ENCODE measurements at regions not wholly inside any gene's neighbourhood (a gene's known extent, or its start where the extent isn't known, plus 50 kb on each side); places are given as distances from the start of the nearest gene placed in this dataset.

DNA sequence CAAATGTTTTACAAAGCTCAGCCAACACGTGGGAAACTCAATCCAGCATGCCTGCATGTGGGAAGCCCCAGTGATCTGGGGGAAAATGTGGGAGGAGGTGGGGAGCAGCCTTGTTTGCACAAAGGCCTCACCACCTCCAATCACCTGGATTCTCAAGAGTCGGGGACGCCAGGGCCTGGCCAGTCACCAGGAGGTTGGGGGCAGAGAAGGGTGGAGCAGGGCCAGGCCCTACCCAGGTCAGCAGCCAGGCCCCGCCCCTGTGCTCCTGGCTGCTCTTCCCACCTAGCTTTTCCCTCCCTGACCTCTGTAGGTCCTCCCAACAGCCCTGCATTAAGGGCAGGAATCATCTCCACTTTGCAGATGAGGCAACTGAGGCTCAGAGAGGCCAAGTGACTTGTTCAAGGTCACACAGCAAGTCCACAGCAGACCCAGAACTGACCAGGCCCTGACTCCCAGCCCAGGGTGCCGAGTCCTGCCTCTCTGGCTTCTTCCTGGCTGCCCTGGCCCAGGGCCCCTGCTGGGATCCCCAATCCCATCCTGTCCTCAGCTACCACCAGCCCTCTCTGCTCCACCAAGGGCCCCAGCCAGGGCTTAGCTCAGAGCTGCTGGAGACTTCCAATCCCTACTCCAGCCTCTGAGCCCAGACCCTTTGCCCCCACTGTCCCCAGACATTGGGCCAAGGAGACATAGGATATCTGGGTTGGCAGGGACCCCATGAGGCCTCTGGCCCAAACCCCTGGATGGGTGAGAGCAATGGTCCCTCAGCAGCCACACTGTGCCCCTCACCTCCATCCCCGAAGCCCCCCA is 508.6 kb downstream of the PTPRU start:
- DNase-seq (ENCODE audit: low spot score), result no peak

DNA sequence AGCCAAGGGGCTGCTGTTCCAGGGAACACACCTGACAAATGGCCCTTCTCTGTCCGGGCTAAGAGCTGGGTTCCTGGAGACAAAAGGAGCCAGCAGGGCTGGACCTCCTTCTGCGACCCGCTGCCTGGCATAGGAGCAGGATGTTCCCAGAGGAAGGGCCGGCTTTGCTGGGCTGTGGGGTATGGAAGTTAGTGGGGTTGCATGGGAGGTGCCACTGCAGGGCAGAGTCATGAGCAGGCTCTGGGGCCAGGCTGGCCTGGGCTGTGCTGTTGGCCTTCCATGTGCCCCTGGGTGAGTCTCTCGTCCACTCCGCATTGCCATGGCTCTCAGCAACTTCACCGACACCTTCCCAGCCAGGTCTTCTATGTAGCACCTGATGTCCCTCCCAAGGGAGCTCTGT is 507.6 kb downstream of the PTPRU start:
- DNase-seq (ENCODE audit: low spot score), result no peak

DNA sequence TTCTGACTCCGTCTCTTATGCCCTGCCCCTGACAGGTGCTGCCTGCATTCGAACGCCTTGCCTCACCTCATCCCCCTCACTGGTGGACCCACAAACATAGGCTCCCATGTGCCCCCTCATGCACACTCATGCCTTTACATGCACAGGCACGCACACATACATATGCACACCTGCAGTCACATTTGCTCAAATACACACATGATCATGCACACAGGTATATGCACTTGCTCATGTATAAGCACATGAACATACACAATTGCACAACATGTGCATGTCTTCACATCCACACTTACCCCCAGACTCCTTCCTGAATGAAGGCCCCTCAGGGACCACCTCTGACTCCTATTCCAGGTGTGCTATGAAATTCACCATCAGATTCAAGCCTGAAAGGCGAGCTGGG is 506.9 kb downstream of the PTPRU start:
- no peak for DNase-seq (ENCODE audit: low spot score)

DNA sequence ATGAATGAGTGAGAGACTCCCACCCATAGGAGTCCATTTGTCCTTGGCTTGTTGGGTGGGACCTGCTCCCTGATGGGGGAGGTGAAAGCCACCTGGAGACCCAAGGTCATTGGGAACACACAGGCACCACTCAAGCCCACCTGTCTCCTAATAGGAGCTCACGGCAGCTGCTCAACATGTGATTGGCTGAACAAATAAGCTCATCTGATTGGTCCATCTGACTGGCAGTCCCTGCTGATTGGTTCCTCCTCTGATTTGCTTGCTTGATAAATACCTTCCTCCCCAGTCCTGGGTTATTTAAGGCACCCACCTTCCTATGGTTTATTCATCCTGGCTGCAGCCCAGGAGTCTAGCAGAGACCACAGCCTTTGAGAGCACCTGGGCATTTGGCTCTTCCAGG is 502.9 kb downstream of the PTPRU start:
- no peak for DNase-seq (ENCODE audit: low spot score)

DNA sequence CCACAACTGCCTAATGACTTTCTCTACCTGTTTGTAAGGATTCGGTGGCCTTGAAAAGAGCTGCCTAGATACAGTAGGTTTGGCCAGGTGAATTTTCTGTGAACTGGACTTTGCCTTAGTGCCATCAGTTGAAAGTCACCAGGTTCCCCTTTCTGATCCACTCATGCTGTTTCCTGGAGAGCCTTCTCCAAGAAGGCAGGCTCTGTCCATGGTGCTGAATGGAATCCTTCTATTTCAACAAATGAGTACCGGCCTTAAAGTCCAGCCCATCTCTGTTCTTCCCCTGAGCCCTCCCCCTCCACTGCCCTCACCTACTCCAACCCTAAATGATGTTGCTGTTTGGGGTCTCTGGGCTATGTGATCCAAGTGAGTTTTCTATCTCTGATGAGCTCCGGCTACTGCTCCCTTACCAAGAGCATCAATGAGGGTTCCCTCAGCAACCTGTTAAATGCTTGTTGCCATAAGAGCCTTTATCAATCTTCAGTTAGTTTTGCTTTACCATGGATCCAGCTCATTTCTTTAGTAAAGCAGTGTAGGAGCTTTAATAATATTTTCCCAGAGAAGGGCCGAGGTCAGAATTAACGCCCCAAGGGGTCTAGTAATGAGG is 500.4 kb downstream of the PTPRU start:
- DNase-seq (ENCODE audit: low spot score), result peak; percentile 59

DNA sequence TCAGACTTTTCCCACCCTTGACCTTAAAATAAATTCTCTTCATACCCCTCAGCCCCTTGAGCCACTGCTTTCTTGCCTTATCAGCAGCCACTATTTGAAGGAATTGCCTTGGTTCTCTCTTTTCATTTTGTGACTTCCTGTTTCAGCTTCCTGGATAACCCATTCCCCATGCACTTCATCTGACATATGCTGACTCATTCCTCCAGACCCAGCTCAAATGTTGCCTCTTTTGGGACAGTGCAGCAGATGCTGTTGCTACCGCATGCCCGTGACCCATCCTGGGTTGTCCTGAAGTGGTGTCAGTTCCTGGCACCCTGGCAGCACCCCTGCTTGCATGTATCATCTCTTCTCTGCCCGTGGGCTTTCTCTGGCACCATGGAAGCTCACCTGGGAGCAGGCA is 496.1 kb downstream of the PTPRU start:
- no peak for DNase-seq (ENCODE audit: low spot score)

DNA sequence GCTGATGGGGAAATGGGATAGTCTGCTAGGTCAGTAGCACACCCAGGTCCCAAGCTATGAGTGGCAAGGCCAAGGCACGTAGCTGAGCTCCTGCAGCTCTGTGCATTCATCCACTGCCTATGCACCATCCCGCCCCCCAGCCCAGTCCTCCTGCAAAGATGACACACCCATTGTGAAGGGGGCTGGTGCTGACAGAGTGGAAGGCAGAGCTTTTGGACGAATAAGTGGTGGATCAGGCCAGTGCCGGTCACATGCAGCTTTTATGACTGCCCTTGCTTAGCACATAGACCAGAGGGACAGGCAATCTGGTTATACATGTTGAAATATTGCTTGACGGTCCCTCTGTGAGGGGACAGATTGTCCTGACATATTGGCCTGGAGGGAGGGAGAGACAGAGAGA is 494.3 kb downstream of the PTPRU start:
- no peak for DNase-seq (ENCODE audit: low spot score)

DNA sequence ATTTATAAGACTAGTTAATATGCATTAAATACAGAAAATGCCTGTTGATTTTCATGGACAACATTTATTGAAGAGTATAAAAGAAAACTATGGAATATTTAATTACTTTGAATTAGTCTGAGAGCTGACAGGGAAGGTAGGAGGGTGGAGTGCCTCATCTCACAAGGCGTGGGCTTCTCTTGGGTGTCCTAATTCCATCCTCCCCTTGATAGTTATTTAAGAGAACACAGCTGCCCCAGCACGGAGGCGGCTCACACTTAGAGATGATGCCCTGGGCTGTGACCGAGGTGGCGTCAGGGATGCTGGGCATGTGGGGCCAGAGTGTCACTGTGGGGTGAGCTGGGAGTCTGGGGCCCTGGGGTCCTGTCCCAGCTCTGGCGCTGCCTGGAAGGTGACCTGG is 493.0 kb downstream of the PTPRU start:
- no peak for DNase-seq (ENCODE audit: low spot score)

DNA sequence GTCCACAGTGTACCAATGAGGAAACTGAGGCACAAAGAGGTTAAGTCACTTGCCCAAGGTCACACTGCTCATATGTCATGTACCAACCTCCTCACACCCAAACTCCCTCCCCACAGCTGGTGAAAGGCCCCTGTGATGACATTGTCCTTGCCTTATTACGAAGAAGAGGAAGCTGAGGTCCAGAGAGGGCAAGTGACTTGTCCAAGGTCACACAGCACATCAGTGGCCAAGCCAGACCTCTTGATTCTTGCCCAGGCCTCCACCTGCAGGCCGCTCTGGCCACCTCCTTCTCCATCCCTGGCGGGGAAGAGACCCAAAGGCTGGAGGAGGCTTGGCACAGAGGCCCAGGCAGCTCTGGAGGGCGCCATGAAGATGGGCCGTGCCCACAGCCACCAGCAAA is 492.4 kb downstream of the PTPRU start:
- no peak for DNase-seq (ENCODE audit: low spot score)

DNA sequence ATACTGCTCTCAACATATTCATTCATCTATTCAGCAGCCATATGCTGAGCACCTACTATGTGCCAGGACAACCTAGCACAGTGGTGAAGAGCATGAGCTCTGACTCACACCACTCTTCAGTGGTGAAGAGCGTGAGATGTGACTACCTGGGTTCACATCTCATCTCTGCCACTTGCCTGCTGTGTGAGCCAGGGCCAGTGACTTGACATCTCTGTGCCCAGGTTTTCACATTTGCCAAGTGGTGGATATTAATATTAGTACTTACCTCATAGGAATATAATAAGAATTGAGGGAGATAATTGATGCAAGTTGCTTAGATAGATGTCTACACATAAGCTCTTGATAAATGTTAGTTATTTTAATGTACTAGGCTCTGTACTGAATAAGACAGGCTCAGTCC is 488.9 kb downstream of the PTPRU start:
- no peak for DNase-seq (ENCODE audit: low spot score)

DNA sequence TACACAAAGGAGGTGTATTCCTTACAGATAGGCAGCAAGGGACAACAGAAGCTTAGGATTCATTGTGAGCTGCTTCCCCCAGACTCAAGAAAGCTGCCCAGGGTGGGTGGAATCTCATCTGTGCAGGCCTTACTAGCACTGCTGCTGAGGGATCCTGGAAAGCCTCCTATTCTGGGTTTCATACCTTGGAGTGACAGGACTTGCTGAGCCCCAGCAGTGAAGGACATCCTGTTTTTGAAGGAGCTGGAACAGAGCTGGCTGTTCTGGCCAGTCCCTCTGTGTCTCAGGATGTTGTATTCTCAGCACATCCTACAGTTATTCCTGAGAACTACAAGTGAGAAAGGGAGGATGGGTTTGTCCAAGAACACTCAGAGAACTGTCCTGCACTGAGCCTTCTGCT is 486.3 kb downstream of the PTPRU start:
- DNase-seq (ENCODE audit: low spot score), result no peak

DNA sequence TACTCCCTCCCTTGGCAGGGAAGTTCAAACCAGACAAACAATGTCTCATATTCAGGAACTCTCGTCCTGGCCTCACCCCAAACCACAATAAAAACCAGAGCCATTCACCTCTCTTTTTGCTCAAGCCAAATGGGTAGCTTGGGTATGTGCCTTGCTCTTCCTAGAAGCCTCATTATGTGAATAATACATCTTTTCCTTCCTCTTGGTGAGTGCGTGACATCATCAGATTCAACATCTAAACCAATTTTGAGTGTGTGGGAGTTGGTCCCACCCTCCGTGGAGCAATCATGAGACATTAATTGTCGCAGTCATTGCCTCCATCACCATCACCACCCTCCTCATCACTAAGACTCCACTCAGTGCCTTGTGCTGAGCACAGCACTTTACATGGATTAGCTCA is 482.9 kb downstream of the PTPRU start:
- DNase-seq (ENCODE audit: low spot score), result peak; percentile 54

DNA sequence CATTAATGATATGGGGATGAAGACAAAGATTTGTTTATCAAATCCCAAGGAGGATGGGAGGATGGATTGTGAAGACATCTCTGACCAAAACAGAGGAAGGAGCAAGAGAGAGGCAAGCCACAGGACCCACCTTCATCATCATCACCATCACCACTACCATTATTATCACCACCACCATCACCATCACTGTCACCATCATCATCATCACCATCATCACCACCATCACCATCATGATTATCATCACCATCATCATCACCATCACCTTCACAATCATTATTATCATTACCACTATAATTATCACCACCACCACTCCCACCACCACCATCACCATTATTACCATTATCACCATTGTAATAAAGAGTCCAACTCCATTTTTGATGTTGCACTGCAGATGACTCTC is 482.5 kb downstream of the PTPRU start:
- no peak for DNase-seq (ENCODE audit: low spot score)

DNA sequence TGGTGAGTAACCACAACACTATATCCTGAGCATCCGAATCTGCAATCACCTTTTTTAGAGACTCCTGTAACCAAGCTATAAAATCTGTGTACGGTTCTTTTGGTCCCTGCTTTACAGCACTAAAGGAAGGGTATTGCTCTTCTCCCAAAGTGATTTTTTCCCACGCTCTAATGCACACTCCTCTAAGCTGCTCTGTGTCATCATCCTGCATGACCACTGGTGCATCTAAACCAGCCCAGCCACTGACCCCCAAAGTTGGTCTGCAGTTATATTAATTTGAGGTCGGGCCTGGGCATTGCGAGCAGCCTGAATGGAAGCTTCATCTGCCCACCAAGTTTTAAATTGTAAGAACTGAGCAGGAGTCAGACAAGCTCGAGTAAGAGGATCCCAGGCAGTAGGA is 480.0 kb downstream of the PTPRU start:
- no peak for DNase-seq (ENCODE audit: low spot score)

DNA sequence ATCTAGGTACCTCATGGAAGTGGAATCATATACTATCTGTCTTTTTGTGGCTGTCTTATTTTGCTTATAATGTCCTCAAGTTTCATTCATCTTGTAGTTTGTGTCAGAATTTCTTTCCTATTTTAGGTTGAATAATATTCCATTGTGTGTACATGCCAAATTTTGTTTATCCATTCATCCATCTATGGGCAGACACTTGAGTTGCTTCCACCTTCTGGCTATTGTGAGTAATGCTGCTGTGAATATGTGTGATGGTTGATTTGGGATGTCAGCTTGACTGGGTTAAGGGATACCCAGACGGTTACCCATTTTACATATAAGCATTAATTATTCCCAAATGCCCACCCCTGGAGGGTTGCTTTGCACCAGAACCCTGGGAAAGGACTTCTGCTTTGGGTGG is 477.5 kb downstream of the PTPRU start:
- DNase-seq (ENCODE audit: low spot score), result no peak

DNA sequence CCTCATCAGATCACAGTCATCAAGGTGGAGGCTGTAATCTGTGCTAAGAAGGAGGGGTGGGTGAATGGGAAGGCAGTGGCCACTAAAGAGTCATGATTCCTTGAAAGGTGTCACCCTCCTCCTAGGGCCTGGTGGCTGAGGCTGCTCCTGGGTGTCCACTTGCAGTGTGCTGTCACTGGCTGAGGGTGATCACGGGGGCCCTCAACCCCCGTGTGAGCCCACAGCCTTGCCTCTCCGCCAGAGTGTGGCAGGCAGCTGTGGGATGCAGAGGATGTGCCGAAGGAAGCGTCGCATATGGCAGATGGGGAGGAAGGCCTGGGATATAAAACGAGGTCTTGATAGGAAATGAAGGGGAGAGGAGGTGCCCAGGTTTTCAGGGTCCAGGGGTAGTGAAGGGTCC is 476.5 kb downstream of the PTPRU start:
- no peak for DNase-seq (ENCODE audit: low spot score)

DNA sequence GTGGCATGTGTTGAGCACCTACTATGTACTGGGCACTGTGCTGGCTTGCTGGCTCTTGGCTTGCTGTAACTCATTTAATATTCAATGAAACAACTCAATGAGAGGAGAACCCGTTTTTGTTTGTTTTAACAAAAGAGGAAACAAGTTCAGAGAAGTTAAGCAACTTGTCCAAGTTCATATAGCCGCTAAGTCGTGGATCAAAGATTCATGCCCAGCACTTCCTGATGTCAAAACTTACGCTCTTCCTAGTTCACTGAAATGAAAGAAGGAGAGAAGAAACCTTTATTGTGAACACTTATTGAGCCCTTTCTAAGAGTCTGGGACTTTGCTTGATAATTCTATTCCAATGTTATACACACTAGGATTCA is 475.9 kb downstream of the PTPRU start:
- DNase-seq (ENCODE audit: low spot score), result no peak

DNA sequence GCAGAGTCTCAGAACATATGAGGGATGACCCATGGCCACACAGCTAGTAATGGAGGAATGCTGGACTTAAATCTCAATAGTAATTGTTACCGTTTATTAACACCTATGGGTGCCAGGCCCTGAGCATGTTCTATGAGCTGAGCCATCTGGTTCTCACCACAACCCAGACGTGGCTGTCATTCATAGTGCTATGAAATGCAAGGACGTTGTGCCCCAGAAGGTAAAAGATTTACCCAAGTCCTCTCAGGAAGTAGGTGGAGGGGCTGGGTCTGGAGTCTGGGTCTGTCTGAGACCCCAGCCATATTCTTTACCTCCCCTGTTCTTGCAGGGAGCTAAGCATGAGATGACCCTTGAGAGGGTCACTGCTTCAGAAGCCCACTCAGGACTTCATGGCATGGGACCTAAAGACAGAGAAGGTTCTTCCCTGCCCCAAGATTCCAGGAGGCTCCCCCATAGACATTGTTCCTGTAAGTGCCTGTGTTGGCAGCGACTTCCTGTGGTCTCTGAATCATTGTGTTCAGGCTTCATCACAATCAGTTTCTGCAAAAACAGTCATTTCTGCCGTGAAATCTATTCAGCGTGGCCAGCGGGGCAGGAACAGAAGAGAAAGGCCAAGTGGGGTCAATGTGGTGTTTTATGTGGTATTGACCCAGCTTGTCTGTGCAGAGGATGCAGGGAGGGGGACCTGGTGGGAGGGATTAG is 475.4 kb downstream of the PTPRU start:
- peak; percentile 84 for DNase-seq (ENCODE audit: low spot score)

DNA sequence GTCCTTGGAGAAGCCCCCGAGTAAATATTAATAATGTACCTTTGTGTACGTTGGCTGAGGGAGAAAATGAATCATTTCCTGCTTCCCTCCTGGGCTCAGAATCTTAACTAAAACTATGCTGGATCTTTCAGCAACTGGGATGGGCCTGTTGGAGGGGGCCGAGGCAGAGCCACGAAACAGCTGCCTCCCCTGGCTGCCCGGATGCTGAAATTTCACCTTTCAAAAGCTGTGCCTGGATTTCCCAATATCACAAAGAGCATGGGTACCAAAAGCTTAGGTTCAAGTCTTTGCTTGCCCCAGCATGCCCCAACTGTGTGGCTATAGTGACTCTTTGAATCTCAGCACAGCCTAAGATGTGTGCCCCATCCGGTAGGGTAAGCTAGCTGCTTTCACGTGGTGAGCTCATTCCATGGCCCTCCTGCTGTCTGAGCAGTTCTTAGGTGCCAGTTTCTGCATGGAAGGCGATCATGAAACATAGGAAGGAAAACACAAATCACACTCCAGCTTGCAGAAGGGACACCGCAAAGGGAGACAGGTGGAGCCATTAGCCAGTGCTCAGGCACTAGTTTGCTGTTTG is 473.5 kb downstream of the PTPRU start:
- DNase-seq (ENCODE audit: low spot score), result peak; percentile 45

DNA sequence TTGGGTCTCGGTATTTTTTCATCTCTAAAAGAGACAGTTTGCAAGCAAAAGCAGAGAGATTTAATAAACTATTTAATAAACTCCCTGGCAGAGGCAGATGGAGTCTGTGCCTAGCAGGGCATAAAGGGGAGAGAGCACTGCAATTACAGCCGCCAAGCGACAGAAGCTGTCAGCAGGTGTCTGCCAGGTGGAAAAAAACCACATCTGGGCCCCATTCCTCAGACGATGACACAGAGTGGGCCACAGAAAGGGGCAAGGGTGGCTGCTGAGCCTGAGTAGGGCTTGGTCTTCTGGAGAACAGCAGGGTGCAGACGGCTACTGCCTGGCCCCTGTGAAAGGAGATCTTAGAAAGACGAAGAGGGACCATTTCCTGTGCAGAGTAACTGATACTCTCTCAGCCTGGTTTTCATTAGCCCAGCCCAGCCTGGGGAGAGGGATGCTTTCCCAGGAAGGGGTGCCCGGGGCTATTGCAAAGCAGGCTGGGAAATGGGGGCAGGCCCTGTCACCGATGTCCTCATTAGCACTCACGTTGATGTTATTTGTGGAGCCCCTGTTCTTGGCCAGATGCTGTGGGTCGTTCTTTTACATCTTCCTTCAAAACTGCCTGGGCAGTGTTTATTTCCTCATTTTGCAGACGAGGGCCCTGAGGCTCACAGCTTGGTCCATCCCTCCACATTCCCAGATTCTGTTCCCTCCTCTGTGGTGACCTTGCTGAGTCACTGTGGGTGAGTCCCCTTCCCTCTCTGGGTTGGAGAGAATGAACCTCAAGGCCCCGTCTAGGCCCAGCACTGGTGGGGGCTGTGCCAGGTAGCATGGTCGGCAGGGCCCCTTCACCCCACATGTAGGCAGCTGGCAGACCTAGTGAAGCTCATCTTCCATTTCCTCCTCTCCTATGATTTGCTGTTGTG is 472.7 kb downstream of the PTPRU start:
- peak; percentile 61 for DNase-seq (ENCODE audit: low spot score)

DNA sequence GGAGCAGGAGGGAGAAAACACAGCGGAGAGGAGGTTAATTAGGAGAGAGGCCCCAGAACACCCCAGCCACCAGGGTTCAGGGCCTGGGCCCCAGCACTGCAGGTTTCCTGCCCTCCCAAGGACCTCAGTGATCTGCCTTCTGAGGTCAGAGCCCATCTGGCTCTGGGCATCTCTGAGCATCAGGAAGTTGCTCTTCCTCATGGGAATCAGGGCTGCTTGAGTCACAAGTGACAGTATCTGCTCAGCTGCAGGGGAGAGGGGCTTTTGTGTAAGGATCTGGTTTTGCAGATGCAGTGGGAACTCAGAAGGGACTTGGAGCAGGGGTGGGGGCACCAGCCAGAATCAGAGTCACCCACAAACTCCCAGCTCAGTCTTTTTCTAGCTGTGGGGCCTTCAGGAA is 472.1 kb downstream of the PTPRU start:
- DNase-seq (ENCODE audit: low spot score), result peak; percentile 23

DNA sequence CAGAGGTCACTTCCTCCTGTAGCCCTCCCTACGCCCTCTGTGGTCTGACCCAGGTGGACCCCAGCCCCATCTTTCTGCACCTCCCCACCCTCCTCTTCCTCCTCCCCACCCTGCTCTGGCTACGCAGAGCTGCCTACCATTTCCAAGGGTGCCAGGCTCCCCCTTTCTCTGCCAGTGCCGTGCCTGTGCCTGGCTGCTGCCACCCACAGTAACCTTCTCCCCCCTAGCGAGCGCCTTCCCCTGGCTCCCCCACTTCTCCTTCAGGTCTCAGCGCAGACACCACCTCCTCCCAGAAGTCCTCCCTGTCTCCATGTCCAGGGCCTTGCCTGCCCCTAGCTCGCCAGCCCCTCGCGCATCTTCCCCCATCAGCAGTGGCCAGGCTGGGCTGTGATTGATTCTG is 471.5 kb downstream of the PTPRU start:
- DNase-seq (ENCODE audit: low spot score), result no peak

Data from AG08395 (cell line).